GM23338 (cell line): ENCODE measurements at regions not wholly inside any gene's neighbourhood (a gene's known extent, or its start where the extent isn't known, plus 50 kb on each side); places are given as distances from the start of the nearest gene placed in this dataset.

Experiments used
- ATAC-seq: fragments of 200-7000 bp; cut with Tn5 transposase; 3 replicates; pipeline ENCODE4 v1.9.1; 2020
- DNase-seq: peaks from one replicate; pipeline ENCODE4 v3.0.0-alpha.2; 2015; ENCODE audit warnings: low spot score
- H2AFZ ChIP-seq: fragments of 200-600 bp; sonication (generic); 2 replicates; pipeline ENCODE4 v1.8.0; 2016; ENCODE audit warnings: antibody characterized with exemption, mild to moderate bottlenecking, moderate library complexity
- H3F3A ChIP-seq: fragments of 200-600 bp; sonication (generic); replicated peaks from 2 replicates; pipeline ENCODE4 v1.8.0; 2017; ENCODE audit warnings: antibody characterized with exemption, mixed run types, low read depth
- H3K27ac ChIP-seq: fragments of 200-600 bp; sonication (generic); 2 replicates; pipeline ENCODE4 v1.6.1; 2016; ENCODE audit warnings: low read depth
- H3K27me3 ChIP-seq: fragments of 200-600 bp; sonication (generic); 2 replicates; pipeline ENCODE4 v1.8.0; 2016; ENCODE audit warnings: mild to moderate bottlenecking, mixed run types, moderate library complexity; ENCODE audit not compliant: insufficient read depth
- H3K36me3 ChIP-seq: fragments of 200-600 bp; sonication (generic); 2 replicates; pipeline ENCODE4 v1.8.0; 2016; ENCODE audit warnings: mild to moderate bottlenecking; ENCODE audit not compliant: insufficient read depth
- H3K4me1 ChIP-seq: fragments of 200-600 bp; sonication (generic); 2 replicates; pipeline ENCODE4 v1.8.0; 2016; ENCODE audit warnings: mild to moderate bottlenecking, moderate library complexity; ENCODE audit not compliant: insufficient read depth
- H3K4me2 ChIP-seq: fragments of 200-600 bp; sonication (generic); 2 replicates; pipeline ENCODE4 v1.7.1; 2017; ENCODE audit warnings: mixed run types
- H3K4me3 ChIP-seq: fragments of 200-600 bp; sonication (generic); 2 replicates; pipeline ENCODE4 v1.6.1; 2016; ENCODE audit warnings: mixed run types
- H3K79me2 ChIP-seq: fragments of 200-600 bp; sonication (generic); replicated peaks from 2 replicates; pipeline ENCODE4 v1.8.0; 2017; ENCODE audit warnings: mild to moderate bottlenecking; ENCODE audit not compliant: insufficient read depth
- H3K9me2 ChIP-seq: fragments of 200-600 bp; sonication (generic); 2 replicates; pipeline ENCODE4 v1.8.0; 2017; ENCODE audit not compliant: insufficient read depth
- H4K20me1 ChIP-seq: fragments of 200-600 bp; sonication (generic); replicated peaks from 2 replicates; pipeline ENCODE4 v1.8.0; 2017; ENCODE audit warnings: mild to moderate bottlenecking; ENCODE audit not compliant: insufficient read depth
- H3K27ac Mint-ChIP-seq: 2 replicates; pipeline ENCODE4 v1.8.0; 2020; ENCODE audit warnings: inconsistent platforms, mild to moderate bottlenecking, moderate library complexity, mixed read lengths
- H3K27me3 Mint-ChIP-seq: 3 replicates; pipeline ENCODE4 v1.8.0; 2022; ENCODE audit warnings: low read depth, mild to moderate bottlenecking, moderate library complexity, mixed read lengths, inconsistent platforms; ENCODE audit not compliant: insufficient read depth, poor library complexity
- H3K36me3 Mint-ChIP-seq: 3 replicates; pipeline ENCODE4 v1.8.0; 2021; ENCODE audit warnings: low read depth, mild to moderate bottlenecking, inconsistent platforms, moderate library complexity, mixed read lengths
- H3K4me1 Mint-ChIP-seq: 3 replicates; pipeline ENCODE4 v1.8.0; 2020; ENCODE audit warnings: mild to moderate bottlenecking, inconsistent platforms, mixed read lengths
- H3K4me3 Mint-ChIP-seq: 3 replicates; pipeline ENCODE4 v1.8.0; 2021; ENCODE audit warnings: moderate library complexity, mild to moderate bottlenecking, inconsistent platforms, mixed read lengths
- H3K9me3 Mint-ChIP-seq: 3 replicates; pipeline ENCODE4 v1.8.0; 2020; ENCODE audit warnings: moderate library complexity, mild to moderate bottlenecking, inconsistent platforms, mixed read lengths
- CREB1 ChIP-seq: fragments of 250-450 bp; sonication (Bioruptor Pico); IDR thresholded peaks from 2 replicates; pipeline ENCODE4 v1.5.0; 2020; ENCODE audit warnings: low read depth, mild to moderate bottlenecking, moderate library complexity
- EZH2 ChIP-seq: fragments of 200-600 bp; sonication (generic); IDR thresholded peaks from one replicate; pipeline ENCODE4 v1.8.0; 2017; ENCODE audit warnings: antibody characterized with exemption, mild to moderate bottlenecking, low read depth; ENCODE audit not compliant: unreplicated experiment
- EZH2phosphoT487 ChIP-seq: fragments of 200-600 bp; sonication (generic); IDR thresholded peaks from one replicate; pipeline ENCODE4 v1.8.1; 2018; ENCODE audit warnings: antibody characterized with exemption; ENCODE audit not compliant: unreplicated experiment
- JUNB ChIP-seq: IDR thresholded peaks from one replicate; pipeline ENCODE4 v1.6.1; 2016; ENCODE audit warnings: antibody characterized with exemption; ENCODE audit not compliant: unreplicated experiment
- POLR2AphosphoS5 ChIP-seq: IDR thresholded peaks from 2 replicates; pipeline ENCODE4 v1.6.1; 2016; ENCODE audit warnings: antibody characterized with exemption, low read depth
- STAT1 ChIP-seq: IDR thresholded peaks from one replicate; pipeline ENCODE4 v1.6.1; 2016; ENCODE audit warnings: antibody characterized with exemption; ENCODE audit not compliant: unreplicated experiment
- ZNF114 ChIP-seq: fragments of 250-450 bp; sonication (Bioruptor Pico); IDR thresholded peaks from 2 replicates; pipeline ENCODE4 v1.5.0; 2020; ENCODE audit warnings: mild to moderate bottlenecking, moderate library complexity
- ZNF331 ChIP-seq: fragments of 250-450 bp; sonication (Bioruptor Pico); IDR thresholded peaks from 2 replicates; pipeline ENCODE4 v1.5.0; 2020; ENCODE audit warnings: low read depth, mild to moderate bottlenecking, moderate library complexity
- TF ChIP-seq, protein P1 (sequence below): IDR thresholded peaks from one replicate; pipeline ENCODE4 v1.6.1; 2018; ENCODE audit warnings: antibody characterized with exemption; ENCODE audit not compliant: unreplicated experiment
- TF ChIP-seq, protein P2 (sequence below): fragments of 250-450 bp; sonication (Bioruptor Pico); IDR thresholded peaks from 2 replicates; pipeline ENCODE4 v1.5.0; 2020; ENCODE audit warnings: mild to moderate bottlenecking, moderate library complexity

DNA sequence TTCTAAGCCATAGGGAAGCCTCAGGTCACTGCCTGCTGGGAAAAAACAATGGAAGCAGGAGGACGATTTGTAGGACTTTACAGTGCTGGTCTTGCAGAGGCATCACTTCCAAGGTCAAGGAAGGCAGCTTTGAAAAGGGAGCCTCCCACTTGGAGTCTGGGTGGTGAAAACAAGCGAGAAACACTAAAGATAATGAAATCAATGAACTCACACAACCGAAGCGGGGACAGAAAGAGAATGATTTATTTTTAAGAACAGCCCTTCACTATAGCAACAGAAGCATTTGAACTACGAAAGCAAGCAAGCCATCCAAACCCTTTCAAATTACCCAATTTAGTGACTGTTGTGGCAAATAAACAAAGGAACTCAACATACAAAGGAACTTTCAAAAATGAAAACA, 227.5 kb downstream of the THBS2 start:
- no peak for DNase-seq
- Histone ChIP-seq H4K20me1 (no peaks in the 10 kb centered on the region), H3K4me3 (no peak overlapping the region), H2AFZ (no peak overlapping the region), H3K9me2 (0 out of 2 replicates have a peak, but pooled peaks cover 4% of the 10 kb centered on the region), H3K4me1 (no peaks in the 10 kb centered on the region), H3F3A (peaks cover 4% of the 10 kb centered on the region; the same call in 1 of the 2 replicates), H3K4me2 (no peak overlapping the region), H3K27ac (no peak overlapping the region), H3K79me2 (no peaks in the 10 kb centered on the region), H3K27me3 (no peaks in the 10 kb centered on the region), H3K36me3 (no peaks in the 10 kb centered on the region)
- no peaks in the 10 kb centered on the region for H3K4me1 Mint-ChIP-seq
- no peak for ATAC-seq
- H3K9me3 Mint-ChIP-seq, result peaks cover 45% of the 10 kb centered on the region
- no peak overlapping the region for H3K27ac Mint-ChIP-seq
- H3K27me3 Mint-ChIP-seq, result peaks cover 6% of the 10 kb centered on the region
- no peak overlapping the region for H3K4me3 Mint-ChIP-seq
- peaks cover 33% of the 10 kb centered on the region for H3K36me3 Mint-ChIP-seq
- TF ChIP-seq POLR2AphosphoS5, result no peak

DNA sequence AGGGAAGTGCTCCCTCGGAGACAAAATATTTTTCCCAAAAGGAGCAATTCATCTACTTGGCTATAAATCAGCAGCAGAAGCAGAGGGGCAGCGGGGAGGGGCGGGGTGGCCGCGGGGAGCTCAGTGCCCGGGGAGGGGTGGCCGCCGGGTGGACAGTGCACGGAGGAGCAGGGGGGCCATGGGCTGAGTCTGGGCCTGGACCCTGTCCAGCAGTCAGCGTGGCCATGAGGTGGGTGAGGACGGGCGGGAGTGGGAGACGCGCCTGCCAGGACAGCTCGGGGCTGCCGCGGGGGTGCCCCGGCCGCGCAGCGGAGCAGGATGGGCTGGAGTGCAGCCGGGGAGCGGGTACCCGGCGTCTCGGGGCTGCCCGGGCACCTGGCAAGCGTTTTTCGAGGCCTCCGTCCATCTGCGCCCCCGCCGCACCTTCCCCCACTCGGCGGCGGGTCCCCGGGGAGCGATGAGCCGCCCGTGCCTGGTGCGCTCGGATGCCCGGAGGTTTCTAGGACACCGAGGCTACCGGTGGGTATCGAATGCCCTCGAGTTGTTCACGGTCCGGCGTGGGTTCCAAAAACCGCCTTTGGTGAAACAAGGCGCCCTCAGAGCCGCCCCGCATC, 229.5 kb downstream of the THBS2 start:
- H3K4me3 Mint-ChIP-seq, result no peak overlapping the region
- Histone ChIP-seq H2AFZ (no peak overlapping the region), H3K4me1 (no peaks in the 10 kb centered on the region), H3K4me3 (no peak overlapping the region), H3K36me3 (no peaks in the 10 kb centered on the region), H3K4me2 (no peak overlapping the region), H3K27me3 (no peaks in the 10 kb centered on the region), H4K20me1 (no peaks in the 10 kb centered on the region), H3K9me2 (0 out of 2 replicates have a peak, but pooled peaks cover 4% of the 10 kb centered on the region), H3F3A (peaks cover 4% of the 10 kb centered on the region; the same call in 1 of the 2 replicates), H3K27ac (no peak overlapping the region), H3K79me2 (no peaks in the 10 kb centered on the region)
- H3K9me3 Mint-ChIP-seq, result peaks cover 41% of the 10 kb centered on the region
- no peak overlapping the region for H3K27ac Mint-ChIP-seq
- peaks cover 30% of the 10 kb centered on the region for H3K36me3 Mint-ChIP-seq
- ATAC-seq (no peak), DNase-seq (no peak)
- peaks cover 6% of the 10 kb centered on the region for H3K27me3 Mint-ChIP-seq
- H3K4me1 Mint-ChIP-seq, result no peaks in the 10 kb centered on the region
- TF ChIP-seq CREB1 (CRISPR knock-in tag), result no peak
- TF ChIP-seq, protein P1, sequence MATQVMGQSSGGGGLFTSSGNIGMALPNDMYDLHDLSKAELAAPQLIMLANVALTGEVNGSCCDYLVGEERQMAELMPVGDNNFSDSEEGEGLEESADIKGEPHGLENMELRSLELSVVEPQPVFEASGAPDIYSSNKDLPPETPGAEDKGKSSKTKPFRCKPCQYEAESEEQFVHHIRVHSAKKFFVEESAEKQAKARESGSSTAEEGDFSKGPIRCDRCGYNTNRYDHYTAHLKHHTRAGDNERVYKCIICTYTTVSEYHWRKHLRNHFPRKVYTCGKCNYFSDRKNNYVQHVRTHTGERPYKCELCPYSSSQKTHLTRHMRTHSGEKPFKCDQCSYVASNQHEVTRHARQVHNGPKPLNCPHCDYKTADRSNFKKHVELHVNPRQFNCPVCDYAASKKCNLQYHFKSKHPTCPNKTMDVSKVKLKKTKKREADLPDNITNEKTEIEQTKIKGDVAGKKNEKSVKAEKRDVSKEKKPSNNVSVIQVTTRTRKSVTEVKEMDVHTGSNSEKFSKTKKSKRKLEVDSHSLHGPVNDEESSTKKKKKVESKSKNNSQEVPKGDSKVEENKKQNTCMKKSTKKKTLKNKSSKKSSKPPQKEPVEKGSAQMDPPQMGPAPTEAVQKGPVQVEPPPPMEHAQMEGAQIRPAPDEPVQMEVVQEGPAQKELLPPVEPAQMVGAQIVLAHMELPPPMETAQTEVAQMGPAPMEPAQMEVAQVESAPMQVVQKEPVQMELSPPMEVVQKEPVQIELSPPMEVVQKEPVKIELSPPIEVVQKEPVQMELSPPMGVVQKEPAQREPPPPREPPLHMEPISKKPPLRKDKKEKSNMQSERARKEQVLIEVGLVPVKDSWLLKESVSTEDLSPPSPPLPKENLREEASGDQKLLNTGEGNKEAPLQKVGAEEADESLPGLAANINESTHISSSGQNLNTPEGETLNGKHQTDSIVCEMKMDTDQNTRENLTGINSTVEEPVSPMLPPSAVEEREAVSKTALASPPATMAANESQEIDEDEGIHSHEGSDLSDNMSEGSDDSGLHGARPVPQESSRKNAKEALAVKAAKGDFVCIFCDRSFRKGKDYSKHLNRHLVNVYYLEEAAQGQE, result no peak
- TF ChIP-seq ZNF114 (CRISPR knock-in tag), result no peak
- no peak for TF ChIP-seq STAT1
- TF ChIP-seq EZH2phosphoT487, result no peak
- no peak for TF ChIP-seq POLR2AphosphoS5
- TF ChIP-seq EZH2, result no peak
- TF ChIP-seq ZNF331 (CRISPR knock-in tag), result no peak
- TF ChIP-seq, protein P2, sequence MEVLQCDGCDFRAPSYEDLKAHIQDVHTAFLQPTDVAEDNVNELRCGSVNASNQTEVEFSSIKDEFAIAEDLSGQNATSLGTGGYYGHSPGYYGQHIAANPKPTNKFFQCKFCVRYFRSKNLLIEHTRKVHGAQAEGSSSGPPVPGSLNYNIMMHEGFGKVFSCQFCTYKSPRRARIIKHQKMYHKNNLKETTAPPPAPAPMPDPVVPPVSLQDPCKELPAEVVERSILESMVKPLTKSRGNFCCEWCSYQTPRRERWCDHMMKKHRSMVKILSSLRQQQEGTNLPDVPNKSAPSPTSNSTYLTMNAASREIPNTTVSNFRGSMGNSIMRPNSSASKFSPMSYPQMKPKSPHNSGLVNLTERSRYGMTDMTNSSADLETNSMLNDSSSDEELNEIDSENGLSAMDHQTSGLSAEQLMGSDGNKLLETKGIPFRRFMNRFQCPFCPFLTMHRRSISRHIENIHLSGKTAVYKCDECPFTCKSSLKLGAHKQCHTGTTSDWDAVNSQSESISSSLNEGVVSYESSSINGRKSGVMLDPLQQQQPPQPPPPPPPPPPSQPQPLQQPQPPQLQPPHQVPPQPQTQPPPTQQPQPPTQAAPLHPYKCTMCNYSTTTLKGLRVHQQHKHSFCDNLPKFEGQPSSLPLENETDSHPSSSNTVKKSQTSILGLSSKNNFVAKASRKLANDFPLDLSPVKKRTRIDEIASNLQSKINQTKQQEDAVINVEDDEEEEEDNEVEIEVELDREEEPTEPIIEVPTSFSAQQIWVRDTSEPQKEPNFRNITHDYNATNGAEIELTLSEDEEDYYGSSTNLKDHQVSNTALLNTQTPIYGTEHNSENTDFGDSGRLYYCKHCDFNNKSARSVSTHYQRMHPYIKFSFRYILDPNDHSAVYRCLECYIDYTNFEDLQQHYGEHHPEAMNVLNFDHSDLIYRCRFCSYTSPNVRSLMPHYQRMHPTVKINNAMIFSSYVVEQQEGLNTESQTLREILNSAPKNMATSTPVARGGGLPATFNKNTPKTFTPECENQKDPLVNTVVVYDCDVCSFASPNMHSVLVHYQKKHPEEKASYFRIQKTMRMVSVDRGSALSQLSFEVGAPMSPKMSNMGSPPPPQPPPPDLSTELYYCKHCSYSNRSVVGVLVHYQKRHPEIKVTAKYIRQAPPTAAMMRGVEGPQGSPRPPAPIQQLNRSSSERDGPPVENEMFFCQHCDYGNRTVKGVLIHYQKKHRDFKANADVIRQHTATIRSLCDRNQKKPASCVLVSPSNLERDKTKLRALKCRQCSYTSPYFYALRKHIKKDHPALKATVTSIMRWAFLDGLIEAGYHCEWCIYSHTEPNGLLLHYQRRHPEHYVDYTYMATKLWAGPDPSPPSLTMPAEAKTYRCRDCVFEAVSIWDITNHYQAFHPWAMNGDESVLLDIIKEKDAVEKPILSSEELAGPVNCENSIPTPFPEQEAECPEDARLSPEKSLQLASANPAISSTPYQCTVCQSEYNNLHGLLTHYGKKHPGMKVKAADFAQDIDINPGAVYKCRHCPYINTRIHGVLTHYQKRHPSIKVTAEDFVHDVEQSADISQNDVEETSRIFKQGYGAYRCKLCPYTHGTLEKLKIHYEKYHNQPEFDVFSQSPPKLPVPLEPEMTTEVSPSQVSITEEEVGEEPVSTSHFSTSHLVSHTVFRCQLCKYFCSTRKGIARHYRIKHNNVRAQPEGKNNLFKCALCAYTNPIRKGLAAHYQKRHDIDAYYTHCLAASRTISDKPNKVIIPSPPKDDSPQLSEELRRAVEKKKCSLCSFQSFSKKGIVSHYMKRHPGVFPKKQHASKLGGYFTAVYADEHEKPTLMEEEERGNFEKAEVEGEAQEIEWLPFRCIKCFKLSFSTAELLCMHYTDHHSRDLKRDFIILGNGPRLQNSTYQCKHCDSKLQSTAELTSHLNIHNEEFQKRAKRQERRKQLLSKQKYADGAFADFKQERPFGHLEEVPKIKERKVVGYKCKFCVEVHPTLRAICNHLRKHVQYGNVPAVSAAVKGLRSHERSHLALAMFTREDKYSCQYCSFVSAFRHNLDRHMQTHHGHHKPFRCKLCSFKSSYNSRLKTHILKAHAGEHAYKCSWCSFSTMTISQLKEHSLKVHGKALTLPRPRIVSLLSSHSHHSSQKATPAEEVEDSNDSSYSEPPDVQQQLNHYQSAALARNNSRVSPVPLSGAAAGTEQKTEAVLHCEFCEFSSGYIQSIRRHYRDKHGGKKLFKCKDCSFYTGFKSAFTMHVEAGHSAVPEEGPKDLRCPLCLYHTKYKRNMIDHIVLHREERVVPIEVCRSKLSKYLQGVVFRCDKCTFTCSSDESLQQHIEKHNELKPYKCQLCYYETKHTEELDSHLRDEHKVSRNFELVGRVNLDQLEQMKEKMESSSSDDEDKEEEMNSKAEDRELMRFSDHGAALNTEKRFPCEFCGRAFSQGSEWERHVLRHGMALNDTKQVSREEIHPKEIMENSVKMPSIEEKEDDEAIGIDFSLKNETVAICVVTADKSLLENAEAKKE (CRISPR knock-in tag), result no peak
- no peak for TF ChIP-seq JUNB
